ENCODE measurements at regions not wholly inside any gene's neighbourhood (a gene's known extent, or its start where the extent isn't known, plus 50 kb on each side); places are given as distances from the start of the nearest gene placed in this dataset.

DNA sequence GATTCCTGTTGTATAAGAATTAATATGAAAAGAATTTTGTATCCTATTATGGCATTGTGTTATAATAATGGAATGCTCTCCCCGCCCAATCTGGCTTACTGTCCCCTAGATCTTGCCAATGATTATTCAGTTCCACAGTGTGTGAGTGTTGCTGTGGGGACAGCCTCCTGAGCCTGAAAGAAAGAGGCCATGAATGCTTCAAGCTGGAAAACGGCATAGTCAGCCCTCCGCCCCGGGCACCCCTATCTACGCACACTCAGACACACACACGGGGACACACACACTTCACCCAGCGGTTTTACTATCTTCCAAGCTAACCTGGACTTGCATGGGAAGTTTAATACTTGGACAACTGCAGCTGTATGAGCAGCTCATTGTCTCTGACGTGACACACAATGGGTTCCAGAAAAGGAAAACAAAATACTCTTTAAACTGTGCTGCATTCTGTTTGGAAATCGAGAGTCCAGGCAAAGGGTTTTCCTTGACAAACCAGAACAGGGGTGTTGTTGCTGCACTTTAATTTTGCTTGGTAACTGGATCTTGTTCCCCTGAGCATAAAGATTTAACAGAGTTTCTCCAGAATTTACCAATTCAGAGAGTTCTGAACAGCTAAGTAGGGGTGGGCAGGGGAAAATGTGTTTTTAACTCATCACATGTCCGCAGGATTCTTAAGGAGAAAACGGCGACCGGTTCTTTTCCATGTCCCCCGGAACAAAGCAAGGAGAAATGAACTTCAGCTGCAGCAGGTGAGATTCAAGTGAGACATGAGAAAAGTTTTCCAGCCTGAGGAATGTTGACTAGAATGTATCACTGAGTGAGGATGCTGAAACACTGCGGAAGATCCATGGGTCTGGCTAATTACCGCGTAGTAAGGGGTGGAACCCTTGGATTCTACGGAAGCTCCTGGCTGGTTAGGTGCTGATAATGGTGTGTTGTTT is 472.9 kb downstream of the FOXO1 start (continued):
- no peak for TF ChIP-seq ZNF223 (tag by site-specific recombination; IDR thresholded peaks at IDR 0.05)
- no peak for TF ChIP-seq SP7 (tag by site-specific recombination; IDR thresholded peaks at IDR 0.05)
- no peak for TF ChIP-seq KLF8 (tag by site-specific recombination; IDR thresholded peaks at IDR 0.05)
- TF ChIP-seq, protein P1, sequence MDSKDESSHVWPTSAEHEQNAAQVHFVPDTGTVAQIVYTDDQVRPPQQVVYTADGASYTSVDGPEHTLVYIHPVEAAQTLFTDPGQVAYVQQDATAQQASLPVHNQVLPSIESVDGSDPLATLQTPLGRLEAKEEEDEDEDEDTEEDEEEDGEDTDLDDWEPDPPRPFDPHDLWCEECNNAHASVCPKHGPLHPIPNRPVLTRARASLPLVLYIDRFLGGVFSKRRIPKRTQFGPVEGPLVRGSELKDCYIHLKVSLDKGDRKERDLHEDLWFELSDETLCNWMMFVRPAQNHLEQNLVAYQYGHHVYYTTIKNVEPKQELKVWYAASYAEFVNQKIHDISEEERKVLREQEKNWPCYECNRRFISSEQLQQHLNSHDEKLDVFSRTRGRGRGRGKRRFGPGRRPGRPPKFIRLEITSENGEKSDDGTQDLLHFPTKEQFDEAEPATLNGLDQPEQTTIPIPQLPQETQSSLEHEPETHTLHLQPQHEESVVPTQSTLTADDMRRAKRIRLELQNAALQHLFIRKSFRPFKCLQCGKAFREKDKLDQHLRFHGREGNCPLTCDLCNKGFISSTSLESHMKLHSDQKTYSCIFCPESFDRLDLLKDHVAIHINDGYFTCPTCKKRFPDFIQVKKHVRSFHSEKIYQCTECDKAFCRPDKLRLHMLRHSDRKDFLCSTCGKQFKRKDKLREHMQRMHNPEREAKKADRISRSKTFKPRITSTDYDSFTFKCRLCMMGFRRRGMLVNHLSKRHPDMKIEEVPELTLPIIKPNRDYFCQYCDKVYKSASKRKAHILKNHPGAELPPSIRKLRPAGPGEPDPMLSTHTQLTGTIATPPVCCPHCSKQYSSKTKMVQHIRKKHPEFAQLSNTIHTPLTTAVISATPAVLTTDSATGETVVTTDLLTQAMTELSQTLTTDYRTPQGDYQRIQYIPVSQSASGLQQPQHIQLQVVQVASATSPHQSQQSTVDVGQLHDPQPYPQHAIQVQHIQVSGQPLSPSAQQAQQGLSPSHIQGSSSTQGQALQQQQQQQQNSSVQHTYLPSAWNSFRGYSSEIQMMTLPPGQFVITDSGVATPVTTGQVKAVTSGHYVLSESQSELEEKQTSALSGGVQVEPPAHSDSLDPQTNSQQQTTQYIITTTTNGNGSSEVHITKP (tag by site-specific recombination; IDR thresholded peaks at IDR 0.05): no peak
- no peak for TF ChIP-seq ZSCAN23 (tag by site-specific recombination; IDR thresholded peaks at IDR 0.05)
- no peak for TF ChIP-seq KLF7 (tag by site-specific recombination; IDR thresholded peaks at IDR 0.05; ENCODE audit: borderline replicate concordance)
- TF ChIP-seq ZNF366 (tag by site-specific recombination; conservative IDR thresholded peaks at IDR 0.05): no peak
- TF ChIP-seq KLF1 (tag by site-specific recombination; IDR thresholded peaks at IDR 0.05): no peak

DNA sequence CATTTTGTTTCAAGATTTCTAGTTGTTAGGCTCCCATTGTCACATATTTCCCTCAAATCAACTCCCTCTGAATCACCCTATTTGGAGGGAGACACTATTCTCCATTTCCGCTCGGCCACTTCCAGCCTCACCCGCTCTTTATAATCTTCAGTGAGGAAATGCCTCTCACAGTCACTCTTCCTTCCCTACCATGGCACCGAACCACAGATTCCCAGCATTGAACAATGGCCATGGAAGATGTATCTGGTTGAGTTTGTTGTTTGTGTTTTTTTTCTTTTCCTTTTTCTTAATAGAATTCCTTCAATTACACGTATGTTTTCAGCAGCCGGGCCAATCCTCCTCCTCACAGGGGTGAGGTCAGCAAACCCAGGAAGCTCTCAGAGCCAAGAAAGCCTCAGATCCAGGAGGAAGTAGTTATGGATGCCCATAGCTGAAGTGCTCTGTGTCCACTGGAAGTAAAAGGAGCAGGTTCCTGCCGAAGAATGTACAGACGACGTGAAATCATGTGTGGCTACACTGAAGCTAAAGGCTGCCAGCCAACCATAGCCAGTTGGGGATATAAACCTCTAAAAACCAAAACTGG is 472.1 kb downstream of the FOXO1 start:
- TF ChIP-seq ZSCAN16 (tag by site-specific recombination; IDR thresholded peaks at IDR 0.05) (no peak), GFI1B (tag by site-specific recombination; IDR thresholded peaks at IDR 0.05) (no peak), WT1 (tag by site-specific recombination; IDR thresholded peaks at IDR 0.05) (no peak)
- TF ChIP-seq, protein P2, sequence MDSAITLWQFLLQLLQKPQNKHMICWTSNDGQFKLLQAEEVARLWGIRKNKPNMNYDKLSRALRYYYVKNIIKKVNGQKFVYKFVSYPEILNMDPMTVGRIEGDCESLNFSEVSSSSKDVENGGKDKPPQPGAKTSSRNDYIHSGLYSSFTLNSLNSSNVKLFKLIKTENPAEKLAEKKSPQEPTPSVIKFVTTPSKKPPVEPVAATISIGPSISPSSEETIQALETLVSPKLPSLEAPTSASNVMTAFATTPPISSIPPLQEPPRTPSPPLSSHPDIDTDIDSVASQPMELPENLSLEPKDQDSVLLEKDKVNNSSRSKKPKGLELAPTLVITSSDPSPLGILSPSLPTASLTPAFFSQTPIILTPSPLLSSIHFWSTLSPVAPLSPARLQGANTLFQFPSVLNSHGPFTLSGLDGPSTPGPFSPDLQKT (IDR thresholded peaks at IDR 0.05; ENCODE audit: borderline replicate concordance, low read depth, low read length): no peak
- TF ChIP-seq, protein P3, sequence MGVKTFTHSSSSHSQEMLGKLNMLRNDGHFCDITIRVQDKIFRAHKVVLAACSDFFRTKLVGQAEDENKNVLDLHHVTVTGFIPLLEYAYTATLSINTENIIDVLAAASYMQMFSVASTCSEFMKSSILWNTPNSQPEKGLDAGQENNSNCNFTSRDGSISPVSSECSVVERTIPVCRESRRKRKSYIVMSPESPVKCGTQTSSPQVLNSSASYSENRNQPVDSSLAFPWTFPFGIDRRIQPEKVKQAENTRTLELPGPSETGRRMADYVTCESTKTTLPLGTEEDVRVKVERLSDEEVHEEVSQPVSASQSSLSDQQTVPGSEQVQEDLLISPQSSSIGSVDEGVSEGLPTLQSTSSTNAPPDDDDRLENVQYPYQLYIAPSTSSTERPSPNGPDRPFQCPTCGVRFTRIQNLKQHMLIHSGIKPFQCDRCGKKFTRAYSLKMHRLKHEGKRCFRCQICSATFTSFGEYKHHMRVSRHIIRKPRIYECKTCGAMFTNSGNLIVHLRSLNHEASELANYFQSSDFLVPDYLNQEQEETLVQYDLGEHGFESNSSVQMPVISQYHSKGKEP (tag by site-specific recombination; IDR thresholded peaks at IDR 0.05): no peak
- CTCF ChIA-PET: interaction anchor here (0.6 kb wide), 1 partner anchor 490 kb away, joined by 3 read pairs; no protein-coding TSS in a partner anchor
- no peak overlapping the region for H3K4me3 ChIP-seq (ENCODE audit: low read depth, low read length)
- H3K9me3 ChIP-seq (ENCODE audit: control insufficient read depth, insufficient read depth, low read depth, low read length): no peaks in the 10 kb centered on the region
- no peaks in the 10 kb centered on the region for H3K36me3 ChIP-seq (ENCODE audit: control insufficient read depth in 2 of 2, insufficient read depth in 1 of 2, low read length in 2 of 2)
- H3K4me1 ChIP-seq (ENCODE audit: control insufficient read depth, insufficient read depth, low read length): no peaks in the 10 kb centered on the region
- POLR2A ChIA-PET: no interaction called here
- H3K27ac ChIP-seq (ENCODE audit: extremely low read depth, low read depth, low read length): no peak overlapping the region

DNA sequence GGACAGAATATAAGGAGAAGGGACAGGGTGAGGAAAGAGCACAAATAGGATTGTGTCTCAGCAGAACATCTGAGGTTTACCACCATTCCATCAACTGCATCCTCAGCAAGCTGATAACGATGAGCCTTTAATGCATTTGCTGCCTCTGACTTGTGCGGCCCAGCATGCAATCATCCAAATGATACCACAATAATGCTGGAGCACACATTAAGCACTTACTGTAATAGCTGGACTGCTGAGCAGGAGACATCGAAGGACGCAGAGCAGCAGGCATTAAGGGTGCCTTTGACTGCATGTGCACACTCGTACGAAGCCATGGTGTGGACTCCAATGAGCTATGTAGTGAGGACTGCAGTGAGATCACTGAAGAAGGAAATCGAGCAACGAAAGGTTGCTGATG is 469.4 kb downstream of the FOXO1 start:
- ChIA-PET CTCF (no interaction called here), POLR2A (no interaction called here)
- no peak overlapping the region for H3K27ac ChIP-seq (ENCODE audit: extremely low read depth, low read depth, low read length)
- TF ChIP-seq, protein P4, sequence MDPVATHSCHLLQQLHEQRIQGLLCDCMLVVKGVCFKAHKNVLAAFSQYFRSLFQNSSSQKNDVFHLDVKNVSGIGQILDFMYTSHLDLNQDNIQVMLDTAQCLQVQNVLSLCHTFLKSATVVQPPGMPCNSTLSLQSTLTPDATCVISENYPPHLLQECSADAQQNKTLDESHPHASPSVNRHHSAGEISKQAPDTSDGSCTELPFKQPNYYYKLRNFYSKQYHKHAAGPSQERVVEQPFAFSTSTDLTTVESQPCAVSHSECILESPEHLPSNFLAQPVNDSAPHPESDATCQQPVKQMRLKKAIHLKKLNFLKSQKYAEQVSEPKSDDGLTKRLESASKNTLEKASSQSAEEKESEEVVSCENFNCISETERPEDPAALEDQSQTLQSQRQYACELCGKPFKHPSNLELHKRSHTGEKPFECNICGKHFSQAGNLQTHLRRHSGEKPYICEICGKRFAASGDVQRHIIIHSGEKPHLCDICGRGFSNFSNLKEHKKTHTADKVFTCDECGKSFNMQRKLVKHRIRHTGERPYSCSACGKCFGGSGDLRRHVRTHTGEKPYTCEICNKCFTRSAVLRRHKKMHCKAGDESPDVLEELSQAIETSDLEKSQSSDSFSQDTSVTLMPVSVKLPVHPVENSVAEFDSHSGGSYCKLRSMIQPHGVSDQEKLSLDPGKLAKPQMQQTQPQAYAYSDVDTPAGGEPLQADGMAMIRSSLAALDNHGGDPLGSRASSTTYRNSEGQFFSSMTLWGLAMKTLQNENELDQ (tag by site-specific recombination; IDR thresholded peaks at IDR 0.05; ENCODE audit: low read depth): no peak
- H3K36me3 ChIP-seq (ENCODE audit: control insufficient read depth in 2 of 2, insufficient read depth in 1 of 2, low read length in 2 of 2): no peaks in the 10 kb centered on the region
- H3K9me3 ChIP-seq (ENCODE audit: control insufficient read depth, insufficient read depth, low read depth, low read length): no peaks in the 10 kb centered on the region
- no peaks in the 10 kb centered on the region for H3K4me1 ChIP-seq (ENCODE audit: control insufficient read depth, insufficient read depth, low read length)
- no peak overlapping the region for H3K4me3 ChIP-seq (ENCODE audit: low read depth, low read length)
